ENCODE measurements at regions not wholly inside any gene's neighbourhood (a gene's known extent, or its start where the extent isn't known, plus 50 kb on each side); places are given as distances from the start of the nearest gene placed in this dataset.
"Not testable (repeated sequence)": the region's sequence is repeated elsewhere in the genome, so short reads cannot be mapped to it uniquely, and the experiment has no call there.

DNA sequence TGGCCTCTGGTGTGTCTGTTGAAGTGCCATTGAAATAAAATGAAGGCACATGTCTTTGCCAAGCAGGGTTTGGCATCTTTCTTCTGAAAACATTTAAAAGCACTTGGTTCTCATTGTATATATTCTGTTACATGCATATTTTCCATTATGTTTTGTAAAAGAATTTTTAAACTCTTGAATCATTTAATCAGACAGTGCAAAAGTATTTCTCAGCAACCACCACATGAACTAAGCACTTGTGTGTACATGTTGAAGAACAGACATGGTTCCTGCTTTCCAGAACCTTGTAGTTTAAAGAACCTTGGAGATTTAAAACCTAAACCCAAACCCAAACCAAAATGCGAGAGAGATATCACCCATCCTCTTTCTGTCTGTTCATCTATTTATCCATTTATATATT lies 220.3 kb upstream of the GIMD1 start:
- no peak for DNase-seq

DNA sequence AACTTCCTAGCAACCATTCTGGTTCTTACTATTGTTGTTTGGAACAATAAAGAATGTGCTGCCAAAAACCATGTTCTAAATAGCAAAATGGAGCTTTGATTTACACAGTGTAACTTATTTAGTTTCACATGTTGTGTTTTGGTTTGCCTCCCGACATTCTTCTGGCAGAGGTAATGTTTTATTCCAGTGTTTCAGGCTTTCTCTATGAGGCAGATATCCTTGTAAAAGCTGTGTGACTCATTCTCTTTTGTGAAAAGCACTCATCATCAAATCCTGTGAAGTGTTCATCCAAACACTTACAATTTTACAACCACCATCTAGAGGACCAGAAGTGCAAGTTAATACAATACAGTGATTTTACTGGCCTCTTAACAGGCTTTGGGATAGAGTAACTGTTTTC lies 219.0 kb upstream of the GIMD1 start:
- no peak for DNase-seq

GRCh38 chr4:106585915-106586349 lies 217.4 kb upstream of the GIMD1 start:
- DNase-seq, result no peak

DNA sequence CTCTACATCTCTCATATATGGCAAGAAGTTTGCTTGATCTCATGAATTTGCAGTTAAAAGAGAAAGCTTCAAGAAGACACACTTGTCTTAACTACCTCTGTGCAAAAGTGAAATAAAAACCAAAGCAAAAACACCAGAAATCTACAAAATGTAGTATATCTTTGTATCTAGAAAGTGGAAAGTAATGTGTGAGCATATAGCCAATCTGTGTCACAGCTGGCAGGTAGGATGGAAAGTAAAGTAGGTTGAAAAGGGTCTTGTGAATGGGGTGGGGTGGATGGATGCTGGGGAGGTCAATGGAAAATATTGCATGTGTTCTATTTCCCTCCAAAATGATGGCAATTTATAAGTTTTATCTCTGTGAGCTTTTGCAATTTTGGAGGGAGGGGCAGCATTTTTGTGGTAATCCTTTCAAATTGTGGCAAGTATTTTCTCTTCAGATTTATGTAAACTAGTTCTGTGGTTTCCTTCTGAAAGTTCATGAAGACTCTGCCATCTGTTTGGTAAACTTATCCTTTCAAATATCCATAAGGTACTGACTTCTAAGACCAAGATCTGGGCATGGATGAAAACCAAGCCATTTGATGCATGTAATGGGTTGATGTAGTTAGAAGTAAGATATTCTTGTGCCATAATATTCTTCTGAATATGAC lies 215.9 kb upstream of the GIMD1 start:
- DNase-seq, result no peak

DNA sequence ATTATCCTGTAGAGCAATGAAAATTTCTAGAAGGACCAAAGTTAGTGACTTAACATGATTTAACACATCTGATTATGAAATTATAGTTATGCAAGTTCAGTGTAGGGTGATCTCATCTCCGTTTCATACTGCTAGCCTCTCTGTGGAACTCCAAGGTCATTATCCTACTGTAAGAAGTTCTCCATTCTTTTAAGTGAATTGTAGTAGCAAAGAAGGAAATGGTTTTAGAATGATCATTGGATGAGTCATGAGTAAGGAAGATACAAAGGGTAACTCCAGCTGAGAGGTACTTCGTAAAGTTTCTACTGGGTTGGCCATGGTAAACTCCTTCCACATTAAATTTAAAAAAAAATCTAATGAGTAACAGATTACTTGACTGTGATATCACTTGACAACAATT lies 215.0 kb upstream of the GIMD1 start:
- no peak for DNase-seq

DNA sequence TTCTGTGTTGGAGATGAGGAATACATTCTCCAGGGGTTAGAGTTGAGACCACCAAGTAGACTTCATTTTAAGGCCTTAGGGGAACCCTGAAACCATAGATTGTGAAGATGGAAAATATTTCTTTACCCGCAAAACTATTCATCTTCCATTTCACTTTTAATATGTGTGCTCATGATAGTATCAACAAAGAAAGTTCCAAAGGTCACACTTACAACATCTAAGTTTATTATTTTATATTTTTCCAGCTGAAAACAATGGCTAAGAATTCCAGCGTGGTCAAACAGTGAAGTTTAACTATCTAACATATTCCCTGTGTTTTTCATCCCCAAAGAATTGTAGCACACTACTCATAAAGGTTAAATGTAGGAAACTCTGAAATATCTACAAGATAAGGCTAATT lies 214.5 kb upstream of the GIMD1 start:
- no peak for DNase-seq

DNA sequence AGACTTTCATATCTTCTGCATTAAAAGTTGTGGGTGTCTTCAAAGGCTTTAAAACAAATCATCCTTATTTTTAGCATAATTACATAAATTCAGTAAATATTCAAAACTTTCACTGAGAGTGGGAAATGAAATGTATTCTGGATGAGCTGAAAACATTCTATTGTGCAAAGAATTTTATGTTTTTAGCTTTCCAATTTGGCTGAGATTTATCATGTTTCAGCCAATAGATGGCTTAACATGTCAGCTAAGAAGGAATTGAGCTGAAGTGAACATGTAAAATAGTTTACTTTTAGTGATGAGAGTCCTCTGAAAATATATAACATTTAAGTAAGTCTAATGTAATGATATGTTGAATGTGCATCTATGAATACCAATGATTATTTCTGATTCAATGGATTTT lies 213.5 kb upstream of the GIMD1 start:
- DNase-seq, result no peak

- DNase-seq, result no peak
Measured at GRCh38 chr4:106579236-106579635, 210.7 kb upstream of the GIMD1 start.

- no peak for DNase-seq
Measured at GRCh38 chr4:106569146-106570031, 200.8 kb upstream of the GIMD1 start.

GRCh38 chr4:106565727-106566126 lies 197.1 kb upstream of the GIMD1 start:
- DNase-seq, result no peak

DNA sequence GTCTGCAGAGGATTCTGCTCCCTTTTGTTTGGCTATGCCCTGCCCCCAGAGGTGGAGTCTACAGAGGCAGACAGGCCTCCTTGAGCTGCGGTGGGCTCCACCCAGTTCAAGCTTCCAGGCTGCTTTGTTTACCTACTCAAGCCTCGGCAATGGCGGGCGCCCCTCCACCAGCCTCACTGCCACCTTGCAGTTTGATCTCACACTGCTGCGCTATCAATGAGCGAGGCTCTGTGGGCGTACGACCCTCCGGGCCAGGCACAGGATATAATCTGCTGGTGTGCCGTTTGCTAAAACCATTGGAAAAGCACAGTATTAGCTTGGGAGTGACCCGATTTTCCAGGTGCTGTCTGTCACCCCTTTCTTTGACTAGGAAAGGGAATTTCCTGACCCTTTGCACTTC lies 195.1 kb upstream of the GIMD1 start:
- DNase-seq, result not testable (repeated sequence)

DNA sequence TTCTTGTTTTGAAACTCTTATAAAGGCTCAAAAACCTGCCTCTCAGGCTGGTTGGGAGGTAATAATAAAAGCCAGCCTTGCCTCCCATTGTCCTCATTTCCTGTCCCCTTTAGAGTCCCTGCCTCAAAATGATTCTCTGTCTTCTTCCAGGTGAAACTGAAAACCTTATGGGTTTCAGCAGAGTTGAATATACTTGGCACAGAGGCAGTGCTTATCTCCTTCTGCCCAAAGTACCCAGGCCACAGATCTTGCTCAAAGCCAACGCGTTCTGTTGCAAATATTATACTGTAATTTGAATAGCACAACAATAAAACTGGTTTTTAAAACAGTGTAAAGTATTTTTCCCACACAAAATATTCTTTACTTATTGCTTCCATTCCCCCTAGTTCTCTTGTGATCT lies 183.1 kb upstream of the GIMD1 start:
- DNase-seq, result no peak

DNA sequence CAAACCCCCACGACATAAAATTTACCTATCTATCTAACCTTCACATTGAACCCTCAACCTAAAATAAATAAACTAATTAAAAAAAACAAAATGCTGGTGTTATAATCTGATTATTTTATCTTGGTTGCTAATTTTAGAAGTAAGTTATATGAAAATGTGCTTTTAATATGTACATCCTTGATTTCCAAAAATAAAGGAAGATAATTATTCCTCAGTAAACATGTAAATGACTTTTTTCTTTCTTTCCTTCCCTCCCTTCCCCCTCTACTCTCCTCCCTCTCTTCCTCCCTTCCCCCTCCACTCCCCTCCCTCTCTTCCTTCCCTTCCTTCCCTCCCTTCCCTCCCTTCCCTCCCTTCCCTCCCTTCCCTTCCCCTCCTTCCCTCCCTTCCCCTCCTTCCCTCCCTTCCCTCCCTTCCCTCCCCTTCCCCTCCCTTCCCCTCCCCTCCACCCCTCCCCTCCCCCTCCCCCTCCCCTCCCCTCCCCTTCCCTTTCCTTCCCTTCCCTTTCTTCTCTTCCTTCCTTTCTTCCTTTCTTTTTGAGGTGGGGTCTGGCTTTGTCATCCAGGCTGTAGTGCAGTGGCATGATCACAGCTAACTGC lies 180.0 kb upstream of the GIMD1 start:
- DNase-seq, result no peak

DNA sequence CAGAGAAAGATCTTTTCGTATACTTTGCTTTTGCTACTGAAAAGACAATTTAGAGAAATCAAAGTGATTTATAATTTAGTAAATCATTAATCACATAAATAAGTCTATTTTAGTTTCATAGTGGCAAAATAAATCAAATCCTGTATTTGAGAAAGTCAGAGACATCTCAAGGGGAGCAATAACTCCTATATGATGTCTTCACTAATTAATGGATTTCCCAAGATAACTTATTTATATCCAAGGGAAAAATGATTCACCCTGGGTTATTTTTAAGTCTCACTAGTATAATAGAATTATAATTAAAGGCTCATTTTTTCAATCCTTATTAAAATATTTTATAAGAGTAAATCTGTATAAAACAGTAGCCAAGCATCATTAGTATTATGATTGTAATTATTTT lies 177.8 kb upstream of the GIMD1 start:
- DNase-seq, result no peak

DNA sequence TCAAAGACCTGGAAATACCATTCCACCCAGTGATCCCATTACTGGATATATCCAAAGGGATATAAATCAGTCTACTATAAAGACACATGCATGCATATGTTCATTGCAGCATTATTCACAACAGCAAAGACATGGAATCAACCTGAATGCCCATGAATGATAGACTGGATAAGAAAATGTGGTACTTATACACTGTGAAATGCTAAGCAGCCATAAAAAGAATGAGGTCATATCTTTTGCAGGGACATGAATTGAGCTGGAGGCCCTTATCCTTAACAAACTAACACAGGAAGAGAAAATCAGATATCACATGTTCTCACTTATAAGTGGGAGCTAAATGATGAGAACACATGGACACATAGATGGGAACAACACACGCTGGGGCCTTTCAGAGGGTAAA lies 174.0 kb upstream of the GIMD1 start:
- not testable (repeated sequence) for DNase-seq

DNA sequence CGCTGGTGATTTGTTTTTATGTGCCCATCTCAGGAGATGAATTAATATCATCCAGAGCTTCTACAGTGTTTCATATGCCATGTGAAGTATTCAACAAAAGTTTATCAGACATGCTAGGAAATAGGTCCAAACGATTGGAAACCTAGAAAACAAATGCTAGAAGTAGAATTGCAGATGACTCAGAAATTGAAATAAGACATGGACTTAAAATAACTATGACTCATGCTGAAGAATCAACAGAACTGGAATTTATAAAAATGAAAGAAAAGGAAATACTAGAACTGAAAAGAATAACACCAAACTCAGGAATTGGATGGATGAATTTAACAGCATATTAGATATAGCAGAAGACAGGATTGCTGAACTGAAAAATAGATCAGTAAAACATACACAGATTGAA lies 172.7 kb upstream of the GIMD1 start:
- no peak for DNase-seq

DNA sequence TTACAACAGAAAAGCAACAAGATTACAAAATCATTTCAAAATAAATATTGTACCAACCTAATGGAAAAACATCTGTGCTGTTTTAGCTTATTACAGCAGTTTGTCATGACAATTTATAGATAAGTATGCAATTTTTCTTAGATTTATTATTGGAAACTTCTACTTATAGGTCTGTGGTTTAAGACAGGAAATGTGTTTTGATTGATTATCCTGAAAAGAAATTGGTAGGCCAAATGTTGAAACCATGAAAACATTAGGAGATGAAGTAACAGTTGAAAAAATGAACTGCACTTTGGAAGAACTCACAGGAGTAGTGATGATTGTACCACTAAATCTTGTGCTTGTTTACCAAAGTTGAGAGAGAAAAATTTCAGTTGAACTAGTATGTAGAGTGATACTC lies 162.2 kb upstream of the GIMD1 start:
- no peak for DNase-seq

DNA sequence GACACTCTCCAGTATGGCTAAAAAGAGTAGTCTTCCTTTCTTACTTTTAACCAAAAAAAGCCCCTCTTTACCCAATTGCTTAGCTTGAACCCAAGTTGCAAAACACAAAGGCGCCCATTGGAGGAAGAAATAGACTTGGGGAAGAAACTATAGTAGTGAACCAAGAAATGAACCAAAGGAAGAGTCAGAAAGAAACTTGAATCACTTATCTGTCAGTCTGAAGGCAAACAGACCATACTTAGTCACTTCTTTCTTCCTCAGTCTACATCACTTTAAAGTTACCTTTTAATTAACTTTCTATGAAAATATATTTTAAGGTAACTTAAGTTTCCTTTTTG lies 161.4 kb upstream of the GIMD1 start:
- DNase-seq, result no peak

GRCh38 chr4:106529348-106530023 lies 160.9 kb upstream of the GIMD1 start:
- no peak for DNase-seq

- no peak for DNase-seq
Measured at GRCh38 chr4:106527316-106527715, 158.7 kb upstream of the GIMD1 start.

GRCh38 chr4:106525425-106525824 lies 156.8 kb upstream of the GIMD1 start:
- not testable (repeated sequence) for DNase-seq

GRCh38 chr4:106524772-106525171 lies 156.2 kb upstream of the GIMD1 start:
- not testable (repeated sequence) for DNase-seq

DNA sequence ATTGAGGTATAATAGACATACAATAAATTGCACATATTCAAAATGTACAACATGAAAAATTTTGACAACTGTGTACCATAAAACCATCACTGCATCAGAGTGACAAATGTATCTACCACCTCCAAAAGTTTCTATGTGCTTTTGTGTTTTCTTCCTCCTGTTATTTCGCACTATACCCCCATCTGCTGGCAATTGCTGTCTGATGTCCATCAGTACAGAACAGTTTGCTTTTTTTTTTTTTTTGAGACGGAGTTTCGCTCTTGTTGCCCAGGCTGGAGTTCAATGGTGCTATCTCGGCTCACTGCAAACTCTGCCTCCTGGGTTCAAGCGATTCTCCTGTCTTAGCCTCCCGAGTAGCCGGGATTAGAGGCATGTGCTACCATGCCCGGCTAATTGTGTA lies 154.3 kb upstream of the GIMD1 start:
- DNase-seq, result no peak

GRCh38 chr4:106512706-106513105 lies 144.1 kb upstream of the GIMD1 start:
- DNase-seq, result no peak

All from activated CD8-positive, alpha-beta memory T cell treated with anti-CD3 and anti-CD28 coated beads for 24 hours (primary cell).